NCI-H226 (cell line): ENCODE measurements at regions not wholly inside any gene's neighbourhood (a gene's known extent, or its start where the extent isn't known, plus 50 kb on each side); places are given as distances from the start of the nearest gene placed in this dataset.

Source experiments
- DNase-seq: peaks from one replicate; pipeline ENCODE4 v3.0.0-alpha.2; 2015

DNA sequence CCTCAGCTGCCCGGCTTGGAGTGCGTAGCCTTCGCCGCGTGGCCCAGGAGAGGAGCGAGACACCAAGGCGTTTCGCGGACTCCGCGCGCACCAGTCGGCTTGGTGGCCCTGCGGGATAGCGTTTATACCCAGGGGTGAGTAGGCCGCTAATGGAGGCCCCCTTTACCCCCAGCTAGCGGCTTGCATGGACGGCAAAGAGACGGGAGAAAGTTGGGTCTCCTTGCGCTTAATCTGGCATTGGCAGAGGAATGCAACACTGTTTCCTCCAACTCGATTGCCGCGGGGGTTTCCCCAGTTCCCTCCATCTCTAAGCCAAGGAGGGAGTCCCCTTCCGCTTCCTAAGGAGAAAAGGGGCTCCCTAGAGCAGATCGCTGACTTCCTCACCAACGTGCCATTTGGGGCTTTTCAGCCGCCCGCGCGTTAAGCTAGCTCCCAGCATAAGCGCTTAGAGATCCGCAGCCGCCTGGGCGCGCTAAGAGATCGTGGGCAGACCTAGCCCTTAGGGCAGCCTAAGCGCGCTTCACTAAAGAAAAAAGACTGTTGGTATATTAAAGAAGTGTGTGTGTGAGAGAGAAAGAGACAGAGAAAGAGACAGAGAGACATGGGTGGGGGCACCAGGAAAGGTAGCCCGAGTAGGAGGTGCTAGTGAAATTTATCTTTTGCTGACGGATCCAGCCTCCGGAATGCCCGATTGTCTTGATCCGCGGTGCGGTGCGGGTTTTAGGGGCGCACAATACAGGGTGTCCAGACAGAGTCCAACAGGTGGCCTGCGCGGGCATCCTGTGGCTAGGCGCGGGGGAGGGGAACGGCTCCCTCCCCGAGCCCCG is 597.9 kb upstream of the SGCD start:
- DNase-seq, result no peak

DNA sequence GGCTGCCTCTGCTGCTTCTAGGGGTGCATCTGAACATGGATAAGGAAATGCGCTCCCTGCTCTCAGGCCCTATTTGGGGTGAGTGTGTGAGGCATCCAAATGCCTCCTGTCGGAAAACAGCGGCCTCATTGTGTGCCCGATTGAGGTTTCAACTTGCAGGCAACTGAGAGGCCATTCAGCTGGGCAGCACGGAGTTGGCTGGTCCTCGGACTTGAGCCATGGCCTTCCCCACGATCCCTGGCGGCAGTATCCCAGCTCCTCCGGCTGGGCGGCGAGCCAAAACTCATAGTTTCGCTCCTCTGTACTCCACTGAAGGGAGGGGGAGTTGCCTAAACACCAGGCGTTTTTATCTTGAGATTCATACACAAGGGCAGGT is 597.3 kb upstream of the SGCD start:
- no peak for DNase-seq

DNA sequence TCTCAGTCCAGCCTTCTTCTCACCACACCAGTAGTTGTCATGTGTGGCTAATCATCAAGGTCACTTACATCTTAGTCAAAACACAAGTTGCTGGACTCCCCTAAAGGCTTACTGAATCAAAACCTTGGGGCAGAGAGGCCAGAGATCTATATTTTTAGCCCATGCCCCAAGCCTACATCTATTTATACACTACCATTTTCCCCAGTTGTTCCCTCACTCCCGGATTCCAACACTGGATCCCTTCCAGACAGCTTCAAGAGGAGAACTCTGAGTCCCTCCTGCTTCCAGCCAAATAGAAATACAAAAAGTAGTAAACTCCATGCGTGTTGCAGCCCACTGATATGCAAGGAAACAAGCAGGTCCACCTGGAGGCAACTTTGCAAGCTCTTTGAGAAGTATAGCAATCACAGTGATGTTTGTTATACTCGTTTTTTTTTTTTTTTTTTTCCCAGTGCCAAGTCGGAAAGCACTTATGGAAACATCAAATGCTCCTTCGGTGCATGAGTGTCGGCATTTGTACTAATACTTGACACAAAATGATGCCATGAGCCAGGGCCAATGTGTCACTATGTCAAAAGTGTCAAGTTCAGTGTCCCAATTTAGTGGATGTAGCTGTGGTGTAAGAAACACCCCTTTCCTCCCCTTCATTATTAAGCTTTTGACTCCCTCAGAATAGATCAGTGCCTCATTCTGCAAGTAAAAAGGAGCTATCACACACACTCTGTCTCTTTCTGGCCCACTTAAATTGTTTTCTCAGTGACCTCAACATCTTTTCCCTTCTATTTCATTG is 594.2 kb upstream of the SGCD start:
- no peak for DNase-seq

DNA sequence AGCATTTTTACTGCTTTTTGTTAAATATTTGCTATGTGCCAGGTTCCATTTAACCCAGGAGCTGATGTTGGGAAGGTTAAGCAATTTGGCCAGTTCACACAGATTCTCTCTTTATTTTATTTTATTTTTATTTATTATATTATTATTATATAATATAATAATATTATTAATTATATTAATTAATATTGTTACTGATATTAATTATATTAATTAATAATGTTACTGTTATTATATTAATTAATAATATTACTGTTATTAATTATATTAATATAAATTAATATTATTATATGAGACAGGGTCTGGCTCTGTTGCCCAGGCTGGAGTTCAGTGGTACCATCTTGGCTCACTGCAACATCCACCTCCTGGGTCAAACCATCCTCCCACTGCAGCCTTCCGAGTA is 593.0 kb upstream of the SGCD start:
- DNase-seq, result no peak

DNA sequence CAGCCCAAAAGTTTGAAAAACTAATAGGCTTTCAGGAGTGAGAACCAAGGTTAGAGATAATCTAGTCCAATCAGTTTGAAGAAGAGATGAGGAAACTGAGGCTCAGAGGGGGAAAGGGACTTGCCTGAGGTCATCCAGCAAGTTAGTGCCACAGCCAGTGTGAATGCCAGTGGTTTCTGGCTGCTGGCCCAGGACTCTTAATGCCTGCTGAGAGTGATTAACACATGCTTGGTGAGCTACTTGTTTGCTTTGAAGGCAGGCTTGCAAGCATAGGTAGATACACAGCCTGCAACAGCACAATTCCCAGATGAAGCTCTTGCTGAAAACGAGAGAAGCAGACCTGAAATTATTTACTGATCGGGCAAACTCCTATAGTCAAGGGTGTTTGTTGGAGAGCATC is 591.6 kb upstream of the SGCD start:
- no peak for DNase-seq

DNA sequence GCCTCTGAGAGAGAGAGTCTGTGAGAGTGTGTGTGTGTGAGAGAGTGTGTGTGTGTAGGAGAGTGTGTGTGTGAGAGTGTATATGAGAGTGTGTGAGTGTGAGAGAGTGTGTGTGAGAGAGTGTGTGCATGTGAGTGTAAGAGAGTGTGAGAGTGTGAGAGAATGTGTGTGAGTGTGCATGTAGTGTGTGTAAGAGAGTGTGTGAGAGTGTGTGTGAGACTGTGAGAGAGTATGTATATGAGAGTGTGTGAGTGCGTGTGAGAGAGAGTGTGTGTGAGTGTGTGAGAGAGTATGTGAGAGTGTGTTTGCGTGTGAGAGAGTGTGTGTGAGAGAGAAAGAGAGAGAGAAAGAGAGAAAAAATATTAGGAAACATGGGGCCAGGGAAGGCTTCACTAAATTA is 588.3 kb upstream of the SGCD start:
- no peak for DNase-seq

DNA sequence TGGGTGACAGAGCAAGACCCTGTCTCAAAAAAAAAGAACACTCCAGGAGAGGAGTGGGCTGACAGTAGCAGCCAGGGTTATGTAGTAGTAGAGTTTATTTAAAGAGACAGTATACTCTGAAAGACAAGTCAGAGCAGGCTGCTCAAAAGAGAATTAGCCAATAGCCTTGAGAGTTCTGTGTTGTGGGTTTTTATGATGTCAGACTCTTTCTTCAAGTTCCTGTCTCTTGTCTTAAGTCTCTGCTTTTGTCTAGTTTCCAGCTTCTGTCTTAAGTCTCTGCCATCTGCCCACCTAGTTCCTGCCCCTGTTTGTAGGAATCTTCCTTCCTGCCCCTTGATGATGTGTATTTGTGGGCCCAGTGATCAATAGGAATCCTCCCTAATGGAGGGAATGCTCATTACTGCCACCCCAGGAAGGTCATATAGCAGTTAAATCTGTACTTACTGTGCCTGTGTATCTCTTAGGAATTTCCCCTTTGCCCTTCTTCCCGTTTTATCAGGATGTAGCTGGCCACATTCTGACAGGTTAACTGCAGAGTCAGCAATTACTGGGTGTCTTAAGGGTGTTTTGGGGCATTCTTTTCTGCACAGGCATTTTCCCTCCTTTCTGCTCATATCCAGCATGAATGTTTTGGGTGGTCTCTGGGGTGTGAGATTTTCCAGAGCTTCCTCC is 580.5 kb upstream of the SGCD start:
- DNase-seq, result no peak

DNA sequence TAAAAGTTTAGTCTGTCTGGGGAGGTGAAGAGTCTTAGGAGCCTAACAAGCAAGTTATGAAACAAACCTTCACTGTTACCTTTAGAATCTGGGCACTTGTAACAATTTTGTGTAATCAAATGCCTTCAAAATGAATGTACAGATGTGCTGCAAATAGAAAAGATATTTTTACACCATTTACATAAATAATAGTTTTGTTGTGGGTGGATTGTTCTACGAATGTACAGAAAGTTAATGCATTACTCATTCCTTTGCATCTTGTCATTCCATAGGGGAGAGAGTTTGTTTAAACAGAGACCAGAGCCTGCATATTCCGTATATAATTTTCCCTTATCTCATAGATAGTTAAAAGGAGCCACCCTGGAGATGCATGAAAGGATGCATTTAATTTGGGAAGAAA is 576.9 kb upstream of the SGCD start:
- no peak for DNase-seq

DNA sequence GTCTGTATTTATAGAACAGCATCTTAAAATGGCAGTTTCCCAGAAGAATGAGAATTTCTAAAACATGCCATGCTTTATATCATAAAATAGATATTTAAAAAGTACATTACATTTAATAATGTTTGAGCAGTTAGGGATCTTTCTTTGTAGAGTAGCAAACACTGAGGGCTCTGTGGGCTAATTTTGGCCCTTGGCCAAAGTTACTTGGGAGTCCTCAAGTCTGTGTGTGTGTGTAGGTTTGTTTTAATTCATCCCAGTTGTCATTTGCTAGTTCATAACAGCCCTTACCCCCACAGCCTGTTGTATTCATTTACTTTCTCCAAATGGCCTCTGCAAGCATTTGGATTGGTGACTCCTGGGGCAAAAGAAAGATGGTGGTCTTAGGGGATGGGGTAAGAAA is 576.4 kb upstream of the SGCD start:
- no peak for DNase-seq

DNA sequence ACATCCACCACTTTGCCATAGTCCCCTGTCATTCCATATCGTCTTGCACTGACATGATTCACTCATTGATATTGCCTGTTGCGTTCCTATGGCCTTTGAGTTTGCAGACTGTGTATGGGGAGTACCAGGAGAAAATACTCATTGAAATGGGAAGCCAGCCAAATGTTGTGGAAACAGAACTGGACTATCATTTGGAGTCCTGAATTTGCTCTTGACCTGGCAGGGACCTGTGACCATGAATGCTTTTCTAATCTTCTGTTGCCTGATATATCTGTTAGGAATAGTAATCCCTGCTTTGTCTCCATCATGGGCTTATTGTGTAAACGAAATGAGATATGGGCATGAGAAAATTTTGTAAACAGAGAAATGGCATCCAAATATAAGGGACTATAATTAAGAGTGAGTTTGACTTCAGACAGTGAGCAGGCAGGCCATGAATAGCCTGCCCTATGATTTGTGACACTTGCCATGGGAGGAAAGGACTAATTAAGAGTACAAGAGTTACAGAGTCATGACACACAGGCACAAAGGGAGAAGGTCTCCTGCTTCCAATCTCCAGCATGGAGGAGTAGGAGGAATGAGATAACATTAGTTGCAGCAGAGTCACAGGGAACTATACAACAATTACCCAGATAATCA is 572.9 kb upstream of the SGCD start:
- no peak for DNase-seq

DNA sequence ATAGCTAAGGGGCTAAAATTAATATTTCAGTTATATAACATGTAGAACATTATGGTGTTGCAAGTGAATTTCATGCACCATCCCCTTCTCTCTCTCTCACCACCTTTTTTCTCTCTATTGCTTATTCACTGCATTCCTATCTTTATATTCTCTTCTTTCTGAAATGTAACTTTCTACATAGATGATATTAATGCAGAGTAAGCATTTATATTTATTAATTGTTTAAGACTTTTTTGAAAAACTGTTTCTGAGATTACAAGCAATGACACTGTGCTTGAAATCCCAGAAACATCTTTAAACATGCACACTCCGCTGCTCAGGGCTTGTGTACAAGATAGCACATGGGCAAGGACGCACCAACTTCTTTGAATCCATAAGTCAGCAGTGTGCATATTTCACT is 567.7 kb upstream of the SGCD start:
- no peak for DNase-seq

DNA sequence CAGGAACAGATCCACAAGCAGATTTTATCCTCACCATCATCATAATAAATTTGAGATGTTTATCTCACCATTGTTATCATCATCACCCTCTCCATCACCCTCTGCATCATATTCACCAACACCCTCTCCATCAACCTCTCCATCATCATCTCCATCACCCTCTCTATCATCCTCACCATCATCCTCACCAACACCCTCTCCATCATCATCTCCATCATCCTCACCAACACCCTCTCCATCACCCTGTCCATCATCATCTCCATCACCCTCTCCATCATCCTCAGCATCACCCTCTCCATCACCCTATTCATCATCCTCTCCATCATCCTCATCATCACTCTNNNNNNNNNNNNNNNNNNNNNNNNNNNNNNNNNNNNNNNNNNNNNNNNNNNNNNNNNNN is 567.0 kb upstream of the SGCD start:
- no peak for DNase-seq

DNA sequence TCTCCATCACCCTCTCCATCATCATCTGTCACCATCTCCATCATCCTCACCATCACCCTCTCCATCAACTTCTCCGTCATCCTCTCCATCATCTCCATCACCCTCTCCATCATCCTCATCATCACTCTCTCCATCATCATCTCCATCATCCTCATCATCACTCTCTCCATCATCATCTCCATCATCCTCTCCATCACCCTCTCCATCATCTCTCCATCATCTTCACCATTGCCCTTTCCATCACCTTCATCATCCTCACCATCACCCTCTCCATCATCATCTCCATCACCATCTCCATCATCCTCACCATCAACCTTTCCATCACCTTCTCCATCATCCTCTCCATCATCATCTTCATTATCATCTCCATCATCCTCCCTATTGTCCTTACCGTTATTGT is 565.5 kb upstream of the SGCD start:
- DNase-seq, result no peak

DNA sequence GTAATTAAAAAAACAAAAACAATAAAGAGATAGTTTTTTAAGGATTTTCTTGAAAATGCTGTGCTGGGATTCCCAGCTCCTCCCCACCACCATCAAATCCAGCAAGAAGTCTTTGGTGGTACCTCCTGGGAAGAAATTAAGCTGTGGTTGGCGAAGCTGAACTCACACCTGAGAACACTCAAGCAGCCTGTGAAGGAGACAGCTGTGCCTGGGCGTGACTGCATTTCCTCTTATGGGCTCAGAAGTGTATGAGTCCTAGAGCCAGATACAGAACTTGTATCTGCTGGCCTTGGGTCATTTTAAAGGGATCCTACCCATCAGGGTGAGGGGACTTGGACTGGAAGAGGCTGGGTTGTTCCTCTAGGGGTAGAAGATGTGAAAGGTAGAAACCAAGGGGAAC is 561.2 kb upstream of the SGCD start:
- no peak for DNase-seq

DNA sequence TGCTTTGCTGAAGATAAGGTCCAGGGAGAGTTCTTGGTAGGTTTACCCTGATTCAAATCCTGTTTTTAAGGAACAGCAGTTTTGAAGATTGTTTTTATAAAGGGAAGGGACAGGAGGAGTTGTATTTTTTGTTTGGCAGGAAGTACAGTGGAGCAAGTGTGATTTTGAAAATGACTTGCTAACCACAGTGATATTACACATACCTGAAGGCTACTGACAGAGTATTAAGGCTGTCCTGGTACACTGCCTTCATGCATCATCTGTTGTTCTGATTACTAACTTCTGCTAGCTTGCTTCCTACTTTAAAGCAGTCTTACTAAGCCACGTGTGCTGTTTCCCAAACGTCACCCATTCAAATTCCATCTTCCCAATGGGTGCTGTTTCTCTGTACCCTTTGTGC is 559.5 kb upstream of the SGCD start:
- no peak for DNase-seq

DNA sequence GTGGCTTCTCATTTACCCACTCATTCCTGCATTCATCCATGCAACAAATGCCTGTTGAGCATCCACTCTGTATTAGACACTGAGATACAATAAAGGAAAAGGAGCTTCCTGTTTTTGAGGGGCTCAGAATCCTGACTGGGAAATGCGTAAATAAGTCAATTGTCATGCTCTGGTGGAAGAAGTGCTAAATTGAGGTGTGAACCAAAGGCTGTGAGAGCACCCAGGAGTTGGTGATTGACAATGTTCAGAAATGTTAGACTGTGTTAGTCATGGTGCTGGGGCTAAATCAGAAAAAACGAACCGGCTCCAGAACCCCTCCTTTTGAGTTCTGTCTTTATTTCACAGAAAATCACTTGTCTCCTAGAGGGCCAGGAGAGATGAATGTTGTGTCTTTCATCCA is 558.6 kb upstream of the SGCD start:
- no peak for DNase-seq

DNA sequence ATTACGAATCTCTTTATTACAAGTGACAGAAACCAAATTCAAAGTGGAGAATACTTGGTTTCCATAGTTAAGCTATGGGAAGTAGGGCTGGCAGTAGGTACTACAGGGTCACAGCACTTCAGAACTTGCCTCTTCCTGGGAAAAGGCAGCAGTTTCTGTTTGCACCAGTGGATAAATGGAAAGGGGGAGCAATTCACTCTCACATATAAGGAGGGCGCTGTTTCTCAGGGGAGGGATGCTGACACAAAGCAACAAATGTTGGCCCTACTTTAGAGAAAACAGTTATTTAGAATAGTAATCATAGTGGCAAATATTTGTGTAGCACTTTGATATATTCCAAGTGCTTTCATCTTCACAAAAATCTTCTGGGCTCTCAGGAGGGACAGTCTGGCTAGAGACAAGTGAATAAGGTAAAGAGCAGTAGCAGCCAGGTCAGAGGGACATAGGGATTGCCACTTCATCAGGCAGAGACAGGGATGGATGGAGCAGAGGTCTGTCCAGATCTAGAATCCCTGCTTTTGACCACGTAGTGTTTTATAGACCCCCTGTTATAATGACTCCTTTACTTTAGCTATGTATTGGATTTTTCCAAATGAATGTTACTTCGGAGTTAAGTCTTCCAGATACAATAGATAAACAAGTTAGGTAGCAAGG is 554.8 kb upstream of the SGCD start:
- no peak for DNase-seq

DNA sequence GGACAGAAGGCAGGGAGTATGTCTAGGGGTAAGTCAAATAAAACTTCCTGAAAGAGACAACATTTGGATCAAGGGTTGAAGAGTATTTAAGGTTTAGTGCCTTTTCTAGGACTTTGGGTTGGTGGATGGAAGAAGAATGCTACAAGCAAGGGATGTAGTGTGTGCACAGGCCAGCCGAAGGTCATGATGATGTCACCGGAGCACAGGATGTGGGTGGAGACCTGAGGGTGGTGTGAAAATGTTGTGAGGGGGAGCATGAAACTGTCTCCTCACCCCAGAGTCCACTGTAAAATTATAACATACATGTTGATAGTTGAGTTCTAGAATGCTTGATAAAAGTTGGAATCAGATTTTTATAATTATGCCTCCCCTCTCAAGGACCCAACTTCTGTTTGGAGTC is 553.3 kb upstream of the SGCD start:
- DNase-seq, result no peak

DNA sequence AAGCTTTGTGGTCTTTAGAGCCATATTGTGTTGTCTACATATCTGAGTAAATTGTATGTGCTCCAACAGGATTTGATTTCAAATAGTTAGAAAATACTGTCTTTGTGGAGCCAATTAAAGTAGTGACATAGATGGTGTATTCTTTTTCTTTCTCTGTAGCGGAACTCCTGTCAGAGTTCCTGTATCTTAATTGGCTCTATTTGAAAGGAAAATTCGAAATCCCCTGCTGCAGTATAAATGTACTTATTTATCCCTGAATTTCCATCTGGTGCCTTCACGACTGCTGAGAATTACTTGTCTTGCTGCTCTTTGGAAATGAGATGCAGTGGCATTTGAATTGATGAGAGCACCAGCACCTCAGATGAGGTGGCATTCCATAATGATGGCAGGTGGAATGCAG is 546.7 kb upstream of the SGCD start:
- DNase-seq, result no peak

DNA sequence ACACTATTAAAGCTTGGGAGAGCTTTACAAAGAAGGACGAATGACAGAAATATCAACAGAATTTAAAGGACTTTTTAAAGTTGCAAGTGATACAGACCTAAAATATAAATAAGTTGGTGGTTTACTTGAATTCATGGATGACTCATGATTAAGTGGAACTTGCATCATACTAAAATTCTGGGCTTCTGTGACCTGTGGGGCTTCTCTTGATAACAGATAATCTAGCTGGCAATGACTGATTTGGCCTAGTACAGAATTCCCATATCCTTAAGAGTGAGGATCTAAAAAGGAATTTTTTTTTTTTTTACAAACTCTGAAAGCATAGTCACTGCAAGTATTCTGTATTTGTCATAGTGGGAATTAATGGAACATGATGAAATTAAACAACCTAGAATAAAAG is 543.7 kb upstream of the SGCD start:
- no peak for DNase-seq

DNA sequence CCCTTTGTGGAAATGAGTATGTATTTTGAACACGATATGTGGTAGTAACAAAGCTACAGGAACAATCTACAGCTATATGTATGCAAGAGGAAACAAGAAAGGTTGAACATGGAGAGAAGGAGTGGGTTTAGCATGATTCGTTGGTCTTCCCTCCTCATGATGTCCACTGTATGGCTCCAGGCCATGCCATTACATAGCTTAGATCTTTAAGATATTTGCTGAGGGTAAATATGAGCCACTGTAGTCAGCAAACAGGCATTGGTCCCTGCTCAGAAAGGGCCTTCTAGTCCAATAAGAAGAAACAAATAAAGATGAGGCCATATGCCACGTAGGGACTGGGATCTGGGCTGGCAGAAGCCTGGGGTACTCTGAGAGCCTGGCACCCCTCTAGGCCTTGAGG is 543.2 kb upstream of the SGCD start:
- no peak for DNase-seq

DNA sequence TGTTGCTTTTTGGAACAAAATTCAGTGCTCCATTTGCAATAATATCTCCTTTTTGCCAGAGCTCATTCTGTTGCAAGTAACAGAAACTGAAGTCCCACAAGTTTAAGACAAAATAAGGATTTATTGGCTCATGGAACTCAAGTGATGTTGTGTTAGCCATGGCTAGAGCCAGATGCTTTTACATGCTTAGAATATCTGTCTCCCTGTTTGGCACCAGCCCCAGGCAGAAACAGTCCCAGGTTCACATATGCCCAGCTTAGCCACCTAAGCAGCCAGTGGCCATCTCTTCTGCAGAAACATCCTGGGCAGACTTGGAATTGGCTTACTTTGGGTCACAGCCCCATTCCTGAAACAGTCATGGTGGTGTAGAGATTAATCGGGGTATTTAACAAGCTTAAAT is 540.9 kb upstream of the SGCD start:
- DNase-seq, result no peak

DNA sequence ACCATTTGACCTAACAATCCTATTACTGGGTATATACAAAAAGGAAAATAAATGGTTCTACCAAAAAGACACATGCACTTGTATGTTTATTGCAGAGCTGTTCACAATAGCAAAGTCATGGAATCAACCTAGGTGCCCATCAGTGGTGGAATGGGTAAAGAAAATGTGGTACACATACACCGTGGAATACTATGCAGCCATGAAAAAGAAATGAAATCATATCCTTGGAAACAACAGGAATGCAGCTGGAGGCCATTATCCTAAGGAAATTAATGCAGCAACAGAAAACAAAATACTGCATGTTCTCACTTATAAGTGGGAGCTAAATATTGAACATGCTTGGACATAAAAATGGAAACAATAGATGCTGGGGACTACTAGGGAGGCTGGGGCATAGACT is 534.1 kb upstream of the SGCD start:
- no peak for DNase-seq
